Progenitor cell of endocrine pancreas (in vitro differentiated cells): ENCODE measurements at regions not wholly inside any gene's neighbourhood (a gene's known extent, or its start where the extent isn't known, plus 50 kb on each side); places are given as distances from the start of the nearest gene placed in this dataset.

Source experiments
- DNase-seq: peaks from one replicate; pipeline ENCODE4 v3.0.0; 2021; ENCODE audit warnings: low spot score; ENCODE audit not compliant: unreplicated experiment
- H3K27ac Mint-ChIP-seq: 2 replicates; pipeline ENCODE4 v1.8.0; 2021; ENCODE audit warnings: mild to moderate bottlenecking, moderate library complexity, mixed read lengths
- H3K27me3 Mint-ChIP-seq: 2 replicates; pipeline ENCODE4 v1.8.0; 2021; ENCODE audit warnings: mixed read lengths
- H3K36me3 Mint-ChIP-seq: 2 replicates; pipeline ENCODE4 v1.8.0; 2022; ENCODE audit warnings: mixed read lengths; ENCODE audit not compliant: insufficient read depth
- H3K4me1 Mint-ChIP-seq: 2 replicates; pipeline ENCODE4 v1.8.0; 2021; ENCODE audit warnings: low read depth, mixed read lengths
- H3K4me3 Mint-ChIP-seq: 2 replicates; pipeline ENCODE4 v1.8.0; 2021; ENCODE audit warnings: low read depth, mild to moderate bottlenecking, moderate library complexity, mixed read lengths
- H3K9me3 Mint-ChIP-seq: 2 replicates; pipeline ENCODE4 v1.8.0; 2021; ENCODE audit warnings: low read depth, mixed read lengths
- CTCF ChIP-seq: fragments of 200-600 bp; sonication (generic); IDR thresholded peaks from one replicate; pipeline ENCODE4 v1.5.0; 2021; ENCODE audit warnings: antibody characterized with exemption, mild to moderate bottlenecking; ENCODE audit not compliant: unreplicated experiment

- Mint-ChIP-seq H3K27ac (no peak overlapping the region), H3K27me3 (peaks cover 17% of the 10 kb centered on the region), H3K4me3 (no peak overlapping the region), H3K9me3 (no peaks in the 10 kb centered on the region), H3K4me1 (no peaks in the 10 kb centered on the region), H3K36me3 (no peaks in the 10 kb centered on the region)
- TF ChIP-seq CTCF, result no peak
- DNase-seq, result no peak
Measured at GRCh38 chr2:7951001-7951400, 730.9 kb upstream of the ID2 start.

- Mint-ChIP-seq H3K27ac (no peak overlapping the region), H3K4me3 (no peak overlapping the region), H3K4me1 (peaks cover 2% of the 10 kb centered on the region), H3K9me3 (no peaks in the 10 kb centered on the region), H3K27me3 (peaks cover 17% of the 10 kb centered on the region), H3K36me3 (no peaks in the 10 kb centered on the region)
- no peak for DNase-seq
- no peak for TF ChIP-seq CTCF
Measured at GRCh38 chr2:7951490-7951889, 730.4 kb upstream of the ID2 start.

GRCh38 chr2:7952046-7952745, 729.7 kb upstream of the ID2 start:
- Mint-ChIP-seq H3K4me3 (no peak overlapping the region), H3K27me3 (peaks cover 17% of the 10 kb centered on the region), H3K36me3 (no peaks in the 10 kb centered on the region), H3K4me1 (peaks cover 2% of the 10 kb centered on the region), H3K9me3 (no peaks in the 10 kb centered on the region), H3K27ac (peak overlapping the region; percentile 67)
- TF ChIP-seq CTCF, result no peak
- DNase-seq, result no peak

GRCh38 chr2:7953195-7953594, 728.7 kb upstream of the ID2 start:
- DNase-seq, result no peak
- no peak for TF ChIP-seq CTCF
- no peak overlapping the region for H3K4me3 Mint-ChIP-seq
- H3K36me3 Mint-ChIP-seq, result no peaks in the 10 kb centered on the region
- peaks cover 17% of the 10 kb centered on the region for H3K27me3 Mint-ChIP-seq
- H3K9me3 Mint-ChIP-seq, result no peaks in the 10 kb centered on the region
- H3K4me1 Mint-ChIP-seq, result peaks cover 2% of the 10 kb centered on the region
- no peak overlapping the region for H3K27ac Mint-ChIP-seq

GRCh38 chr2:7954234-7954633, 727.6 kb upstream of the ID2 start:
- Mint-ChIP-seq H3K27ac (no peak overlapping the region), H3K4me3 (no peak overlapping the region), H3K27me3 (peaks cover 9% of the 10 kb centered on the region), H3K4me1 (peaks cover 2% of the 10 kb centered on the region), H3K9me3 (no peaks in the 10 kb centered on the region), H3K36me3 (no peaks in the 10 kb centered on the region)
- DNase-seq, result no peak
- TF ChIP-seq CTCF, result no peak
